GM21576 (cell line): ENCODE measurements at regions not wholly inside any gene's neighbourhood (a gene's known extent, or its start where the extent isn't known, plus 50 kb on each side); places are given as distances from the start of the nearest gene placed in this dataset.

ENCODE experiments used
- ATAC-seq: cut with Tn5 transposase; IDR thresholded peaks from one replicate; pipeline ENCODE4 v1.9.1; 2021; ENCODE audit warnings: mild to moderate bottlenecking, moderate library complexity; ENCODE audit not compliant: unreplicated experiment

- ATAC-seq: no peak
These were observed 238.1 kb downstream of the LACC1 start for GRCh38 chr13:44117816-44118215.

DNA sequence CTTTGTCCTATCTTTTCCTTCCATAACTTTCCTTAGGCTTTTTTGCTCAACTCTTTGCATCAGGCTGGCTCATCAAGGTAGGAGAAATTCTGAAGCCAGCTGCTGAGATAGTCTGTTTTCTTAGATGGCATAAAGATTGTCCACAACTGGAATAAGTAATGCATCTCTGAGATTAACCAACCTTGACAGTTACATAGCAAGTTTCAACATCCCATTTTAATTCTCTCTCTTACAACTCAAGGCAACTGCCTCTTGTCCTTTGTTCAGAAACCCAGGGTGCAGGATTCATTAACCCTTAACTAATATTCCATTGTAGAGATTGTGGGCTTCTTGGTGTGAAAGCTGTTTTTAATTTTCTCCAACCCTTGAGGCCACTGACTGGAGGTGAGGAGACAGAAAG is 239.2 kb downstream of the LACC1 start:
- no peak for ATAC-seq

GRCh38 chr13:44120043-44120442 is 240.3 kb downstream of the LACC1 start:
- ATAC-seq: no peak

GRCh38 chr13:44120849-44121755 is 241.4 kb downstream of the LACC1 start:
- no peak for ATAC-seq

- no peak for ATAC-seq
These were observed 244.6 kb downstream of the LACC1 start for GRCh38 chr13:44124352-44124751.

- no peak for ATAC-seq
These were observed 246.3 kb downstream of the LACC1 start for GRCh38 chr13:44125943-44126469.

- ATAC-seq: no peak
These were observed 245.0 kb upstream of the SERP2 start for GRCh38 chr13:44128552-44129001.

DNA sequence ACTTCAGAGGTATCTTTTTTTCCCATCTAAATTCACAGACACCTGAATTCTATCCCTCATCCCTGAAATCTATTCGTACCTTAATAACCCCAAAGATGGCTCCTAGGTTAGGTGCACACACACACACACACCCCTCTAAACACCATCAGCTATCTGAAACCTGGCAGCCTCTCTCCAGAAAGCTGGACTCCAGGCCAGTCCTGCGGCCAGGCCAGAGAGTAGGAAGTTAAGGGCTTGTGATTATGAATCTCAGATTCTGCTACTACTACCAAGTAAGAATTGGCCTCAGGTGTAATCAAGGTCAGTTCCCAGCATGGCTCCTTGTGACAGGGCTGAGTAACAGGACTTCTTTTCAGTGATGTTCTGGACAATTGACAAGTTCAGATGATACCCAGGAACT is 244.2 kb upstream of the SERP2 start:
- ATAC-seq: no peak

DNA sequence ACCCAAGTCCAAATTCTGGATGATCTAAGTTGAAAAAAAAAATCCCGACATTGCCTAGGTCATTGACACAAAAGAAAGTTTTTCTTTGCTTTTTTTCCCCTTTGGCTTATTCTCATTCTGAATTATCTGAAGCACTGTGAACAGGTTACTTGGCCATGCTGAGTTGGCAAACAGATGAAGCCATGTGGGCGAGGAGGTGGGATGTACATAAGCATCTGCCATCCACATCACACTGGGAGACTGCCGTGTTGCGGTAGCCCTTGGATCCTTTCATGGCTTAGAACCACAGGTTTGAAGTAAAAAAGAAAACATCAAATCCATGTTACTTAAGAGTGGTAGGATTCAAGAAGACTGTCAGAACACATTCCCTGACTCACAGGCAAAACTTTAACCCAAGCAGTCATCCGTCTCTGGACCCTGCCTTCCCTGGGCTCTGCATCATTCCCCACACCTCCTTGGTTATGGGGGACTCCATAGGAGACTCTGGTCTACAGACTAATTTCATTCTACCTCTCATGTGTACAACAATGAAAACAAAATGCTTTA is 242.5 kb upstream of the SERP2 start:
- no peak for ATAC-seq

DNA sequence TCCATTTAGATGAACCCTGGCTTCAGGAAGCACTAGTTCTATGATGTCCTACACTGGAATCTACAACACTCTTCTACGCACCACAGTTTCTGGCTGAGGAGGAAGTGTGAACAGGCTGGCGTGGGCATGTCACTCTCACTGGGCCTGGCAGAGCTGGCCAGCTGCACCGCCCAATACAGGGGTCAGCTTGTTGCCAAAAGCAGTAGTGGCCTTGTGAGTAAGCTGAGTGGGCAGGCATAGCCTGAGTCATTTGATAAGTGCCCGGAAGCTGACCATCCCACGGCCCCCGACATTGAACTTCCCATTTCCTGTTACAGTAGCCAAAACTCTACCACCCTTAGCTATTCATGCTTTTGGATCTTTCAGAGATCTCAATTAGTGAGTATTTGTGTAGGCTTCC is 240.9 kb upstream of the SERP2 start:
- no peak for ATAC-seq

DNA sequence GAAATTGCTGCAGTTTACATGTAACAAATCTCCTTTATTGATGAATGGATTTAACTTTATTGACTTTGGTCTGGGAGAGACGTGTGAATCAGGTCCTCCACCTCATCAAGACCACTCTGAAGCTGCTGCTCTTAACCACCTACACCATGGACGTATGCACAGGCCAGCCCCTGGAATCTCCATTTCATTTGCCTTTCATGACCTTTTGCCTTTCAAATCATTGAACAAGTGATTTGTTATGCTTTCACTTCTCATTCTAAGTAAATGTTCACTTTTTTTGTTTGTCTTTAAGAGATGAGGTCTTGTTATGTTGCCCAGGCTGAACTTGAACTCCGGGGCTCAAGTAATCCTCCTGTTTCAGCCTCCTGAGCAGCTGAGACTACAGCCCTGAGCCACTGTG is 240.0 kb upstream of the SERP2 start:
- no peak for ATAC-seq

- ATAC-seq: no peak
These were observed 238.1 kb upstream of the SERP2 start for GRCh38 chr13:44135566-44135965.

DNA sequence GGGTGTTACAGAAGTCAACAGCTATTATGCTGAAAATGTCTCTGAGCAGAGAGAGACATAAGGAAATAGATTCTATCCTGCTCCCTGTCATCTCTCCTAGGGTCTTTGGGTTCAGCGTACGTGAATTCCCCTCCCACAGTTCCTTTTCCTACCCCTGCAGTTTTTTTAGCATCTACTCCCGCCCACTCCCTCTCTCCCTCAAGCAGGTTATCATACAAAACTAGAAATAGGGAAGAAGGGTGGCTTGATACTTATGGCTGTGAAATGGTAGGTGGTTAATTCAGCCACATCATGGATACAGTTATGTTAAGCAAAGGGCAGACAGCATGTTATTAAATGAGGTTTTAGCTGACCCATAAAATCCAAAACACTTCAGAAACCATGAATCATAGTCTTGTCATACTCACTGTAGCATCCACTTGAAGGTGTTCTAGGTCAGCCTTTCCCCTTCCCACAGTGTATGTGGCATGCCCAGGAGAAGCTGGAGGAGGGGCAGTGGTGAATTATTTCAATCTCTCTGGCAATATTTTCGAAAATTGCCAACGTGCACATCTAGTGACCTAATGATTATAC is 236.8 kb upstream of the SERP2 start:
- no peak for ATAC-seq

DNA sequence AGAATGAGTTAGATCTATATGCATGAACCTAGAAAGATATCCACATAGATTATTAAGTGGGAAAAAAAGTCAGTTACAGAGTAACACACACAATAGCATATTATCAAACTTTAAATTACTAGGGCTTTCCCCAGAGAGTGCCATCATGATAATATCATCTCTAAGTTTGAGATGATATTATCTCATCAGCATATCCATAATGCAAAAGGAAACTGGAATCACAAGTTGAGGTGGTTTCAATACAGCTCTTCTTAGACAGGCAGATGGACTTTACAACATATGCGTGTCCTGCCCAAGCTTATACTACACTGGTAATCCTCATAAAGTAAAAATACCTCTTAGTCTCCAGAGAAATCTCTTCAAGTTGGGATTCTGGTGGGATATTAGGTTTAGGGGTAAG is 236.2 kb upstream of the SERP2 start:
- no peak for ATAC-seq

GRCh38 chr13:44140146-44140545 is 233.5 kb upstream of the SERP2 start:
- no peak for ATAC-seq

DNA sequence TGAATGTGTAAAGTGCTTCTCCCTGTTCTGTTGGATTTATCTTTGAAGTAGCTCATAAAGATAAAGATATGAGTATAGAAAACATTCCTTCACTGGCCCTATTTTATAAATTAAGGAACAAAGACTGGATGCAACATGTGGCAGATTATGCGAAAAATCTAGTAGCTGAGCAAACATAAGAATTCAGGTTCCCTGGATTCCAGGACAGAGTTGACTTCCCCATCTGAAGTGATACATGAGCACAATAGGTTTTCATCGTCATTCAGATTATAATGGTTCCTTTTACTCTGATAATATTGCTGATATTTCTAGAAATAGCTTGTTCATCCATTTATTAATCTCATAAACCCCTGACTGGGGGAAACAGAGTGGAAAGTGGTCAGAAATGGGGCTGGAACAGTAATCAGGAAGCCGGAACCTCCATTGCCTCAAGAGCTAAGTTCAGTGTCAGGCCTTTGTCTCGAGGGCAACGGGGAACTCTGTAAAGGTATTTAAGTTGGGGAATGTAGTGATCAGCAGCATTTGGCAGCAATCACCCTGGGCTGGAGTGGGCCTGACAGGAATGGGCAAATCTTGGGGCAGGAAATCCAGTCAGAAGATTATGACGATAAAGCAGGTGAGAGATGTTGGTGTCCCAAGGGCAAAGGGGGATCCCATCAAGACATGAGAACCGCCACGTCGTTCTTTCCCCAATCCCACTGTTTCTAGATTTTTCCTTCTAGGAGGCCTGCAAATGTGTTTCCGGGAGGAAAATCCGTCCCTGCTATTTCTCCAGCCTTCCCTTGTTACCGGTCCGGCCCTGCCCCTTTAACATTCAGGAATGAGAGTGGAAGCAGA is 232.5 kb upstream of the SERP2 start:
- ATAC-seq: no peak

DNA sequence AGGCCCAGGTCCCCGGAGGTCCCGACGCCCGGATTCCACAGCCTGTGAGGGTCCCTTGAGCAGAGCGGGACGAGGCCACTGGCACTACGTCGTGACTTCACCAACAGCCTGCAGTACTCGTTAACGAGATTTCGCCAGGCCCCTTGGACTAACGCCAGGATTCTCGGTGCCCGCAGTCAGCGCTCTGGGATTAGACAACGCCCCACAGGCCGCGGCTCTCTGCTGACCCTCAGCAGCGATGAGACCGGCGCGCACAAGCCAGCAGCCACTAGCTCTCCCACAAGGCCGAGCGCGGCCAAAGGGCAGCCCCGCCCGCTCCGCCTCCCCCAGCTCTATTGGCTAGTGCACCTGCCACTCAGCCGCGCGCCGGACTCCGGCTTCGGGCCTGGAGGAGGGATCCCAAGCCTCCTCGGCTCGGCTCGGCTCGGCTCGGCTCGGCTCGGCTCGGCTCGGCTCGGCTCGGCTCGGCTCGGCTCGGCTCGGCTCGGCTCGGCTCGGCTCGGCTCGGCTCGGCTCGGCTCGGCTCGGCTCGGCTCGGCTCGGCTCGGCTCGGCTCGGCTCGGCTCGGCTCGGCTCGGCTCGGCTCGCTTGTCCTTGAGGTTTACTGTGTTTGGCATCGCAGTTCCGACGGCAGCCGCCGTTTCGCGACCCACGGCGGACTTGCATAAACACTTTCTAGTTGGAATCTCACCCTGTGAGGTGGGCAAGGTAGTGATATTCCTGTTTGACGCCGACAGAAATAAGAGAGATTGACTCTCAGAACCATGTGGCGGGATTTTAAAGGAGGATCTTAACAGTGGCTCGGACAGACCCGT is 231.7 kb upstream of the SERP2 start:
- peak; percentile 100 for ATAC-seq

GRCh38 chr13:44142540-44142867 is 231.1 kb upstream of the SERP2 start:
- ATAC-seq: no peak

DNA sequence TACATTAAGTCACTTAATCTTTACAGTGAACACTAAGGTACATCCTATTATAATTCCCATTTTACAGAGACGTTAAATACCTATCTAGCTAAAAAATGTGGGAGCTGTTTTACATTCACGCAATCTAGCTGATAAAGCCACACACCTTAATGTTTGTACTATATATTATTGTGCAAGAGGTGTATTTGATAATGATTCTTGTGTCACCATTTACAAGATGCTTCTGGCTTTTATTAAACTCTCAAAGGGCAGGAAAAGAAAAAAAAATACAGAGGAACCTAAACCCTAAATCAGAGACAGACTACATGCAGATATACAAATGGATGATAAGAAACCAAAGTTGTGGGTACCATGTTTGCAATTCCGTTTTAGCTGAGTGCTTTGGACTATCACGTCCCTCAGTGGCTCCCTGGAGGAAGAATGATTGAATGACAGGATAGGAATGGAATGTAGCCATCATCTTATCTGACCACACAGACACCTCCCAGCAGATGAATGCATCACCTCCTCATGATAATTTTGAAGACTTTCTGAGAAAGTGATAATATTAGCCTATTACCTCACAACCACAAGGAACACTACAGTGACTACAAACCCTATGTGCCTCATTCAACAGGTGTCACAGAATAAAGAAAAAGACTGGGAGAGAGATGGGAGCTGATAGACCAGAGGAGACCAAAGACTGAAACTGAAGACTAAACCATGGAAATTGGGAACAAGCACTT is 230.5 kb upstream of the SERP2 start:
- ATAC-seq: no peak

DNA sequence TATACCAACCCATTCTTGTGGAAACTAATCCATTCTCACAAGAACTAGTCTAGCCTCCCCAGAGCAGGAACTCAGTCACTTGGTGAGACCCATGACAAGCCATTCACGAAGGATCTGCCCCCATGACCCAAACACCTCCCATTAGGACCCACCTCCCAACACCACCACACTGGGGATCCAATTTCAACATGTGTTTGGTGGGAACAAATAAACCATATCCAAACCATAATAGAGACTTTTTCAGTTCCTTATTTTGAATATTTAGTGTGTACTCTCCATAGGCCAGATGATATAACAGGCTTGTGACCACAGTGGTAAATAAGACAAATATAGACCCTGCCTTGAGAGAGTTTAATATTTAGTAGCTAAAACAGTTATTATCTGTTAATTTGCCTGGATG is 227.5 kb upstream of the SERP2 start:
- no peak for ATAC-seq
